IMR-90 (cell line): ENCODE measurements at regions not wholly inside any gene's neighbourhood (a gene's known extent, or its start where the extent isn't known, plus 50 kb on each side); places are given as distances from the start of the nearest gene placed in this dataset.

Experiments used
- ATAC-seq: fragments of 200-7000 bp; cut with Tn5 transposase; 2 replicates; pipeline ENCODE4 v1.9.1; 2020; ENCODE audit warnings: low read depth, mild to moderate bottlenecking, moderate library complexity
- BruUV-seq: library from RNA; stranded (reverse); fragments of 400-500 nt; replicated peaks from 2 replicates; lab custom pipeline; 2021; lab: Mats Ljungman, UMichigan
- CTCF ChIA-PET: fragments of 300-600 bp; formaldehyde crosslinking; extraction: SDS; loops from one replicate; lab custom pipeline; 2021; ENCODE audit warnings: antibody characterized with exemption; lab: Yijun Ruan, JAX
- POLR2A ChIA-PET: fragments of 300-600 bp; sonication (Branson Sonifier 250); formaldehyde crosslinking; loops from one replicate; lab custom pipeline; 2022; ENCODE audit warnings: antibody characterized with exemption; ENCODE audit not compliant: unreplicated experiment; lab: Charles Lee
- DNase-seq: peaks from one replicate; pipeline ENCODE4 v3.0.0; 2013
- H2AFZ ChIP-seq: replicated peaks from 2 replicates; pipeline ENCODE3; 2013; ENCODE audit warnings: low read length, mild to moderate bottlenecking; ENCODE audit not compliant: poor library complexity
- H2AK5ac ChIP-seq: 2 replicates; pipeline ENCODE4 v1.6.1; 2013; ENCODE audit warnings: low read depth, low read length, inconsistent platforms
- H2AK9ac ChIP-seq: replicated peaks from 2 replicates; pipeline ENCODE3; 2013; ENCODE audit warnings: mild to moderate bottlenecking, low read depth, low read length, moderate library complexity; ENCODE audit not compliant: poor library complexity
- H2BK120ac ChIP-seq: 2 replicates; pipeline ENCODE4 v1.6.1; 2013; ENCODE audit warnings: low read depth, low read length, inconsistent platforms
- H2BK15ac ChIP-seq: 3 replicates; pipeline ENCODE4 v1.6.1; 2013; ENCODE audit warnings: low read depth, low read length, inconsistent platforms
- H2BK20ac ChIP-seq: 2 replicates; pipeline ENCODE4 v1.6.1; 2013; ENCODE audit warnings: low read depth, mild to moderate bottlenecking, inconsistent platforms, low read length, moderate library complexity
- H2BK5ac ChIP-seq: 2 replicates; pipeline ENCODE4 v1.6.1; 2013; ENCODE audit warnings: mild to moderate bottlenecking, low read depth, low read length, inconsistent platforms; ENCODE audit not compliant: poor library complexity, severe bottlenecking
- H3K14ac ChIP-seq: replicated peaks from 2 replicates; pipeline ENCODE4 v1.6.1; 2013; ENCODE audit warnings: low read depth, low read length, inconsistent platforms
- H3K18ac ChIP-seq: 2 replicates; pipeline ENCODE4 v1.6.1; 2013; ENCODE audit warnings: low read depth, low read length, control low read depth
- H3K23ac ChIP-seq: 2 replicates; pipeline ENCODE4 v1.6.1; 2013; ENCODE audit warnings: low read depth, low read length, inconsistent platforms
- H3K27ac ChIP-seq: 2 replicates; pipeline ENCODE4 v1.5.1; 2013; ENCODE audit warnings: mild to moderate bottlenecking, control low read depth, low read length; ENCODE audit not compliant: insufficient read depth
- H3K27me3 ChIP-seq: 2 replicates; pipeline ENCODE4 v1.6.1; 2013; ENCODE audit warnings: low read length; ENCODE audit not compliant: control insufficient read depth, insufficient read depth
- H3K36me3 ChIP-seq: 2 replicates; pipeline ENCODE4 v1.6.1; 2013; ENCODE audit warnings: low read length, mixed read lengths; ENCODE audit not compliant: control insufficient read depth, insufficient read depth
- H3K4ac ChIP-seq: 2 replicates; pipeline ENCODE4 v1.6.1; 2013; ENCODE audit warnings: low read depth, low read length, inconsistent platforms
- H3K4me1 ChIP-seq: 2 replicates; pipeline ENCODE4 v1.6.1; 2013; ENCODE audit warnings: low read length, mixed read lengths; ENCODE audit not compliant: control insufficient read depth, insufficient read depth
- H3K4me2 ChIP-seq: 2 replicates; pipeline ENCODE4 v1.6.1; 2013; ENCODE audit warnings: low read depth, mild to moderate bottlenecking, control low read depth, low read length, moderate library complexity
- H3K4me3 ChIP-seq: 2 replicates; pipeline ENCODE4 v1.5.1; 2013; ENCODE audit warnings: low read depth, mild to moderate bottlenecking, control low read depth, low read length, moderate library complexity; ENCODE audit not compliant: insufficient read depth
- H3K56ac ChIP-seq: 2 replicates; pipeline ENCODE4 v1.6.1; 2013; ENCODE audit warnings: low read length, inconsistent platforms; ENCODE audit not compliant: insufficient read depth; ENCODE audit errors: extremely low read depth
- H3K79me1 ChIP-seq, 2 experiments: 2 replicates each; pipeline ENCODE4 v1.6.1; 2013; ENCODE audit warnings: low read length in 2 of 2, inconsistent platforms in 1 of 2, low read depth in 1 of 2
- H3K9ac ChIP-seq: 2 replicates; pipeline ENCODE4 v1.6.1; 2013; ENCODE audit warnings: low read depth, low read length, control low read depth
- H3K9me1 ChIP-seq: 2 replicates; pipeline ENCODE4 v1.6.1; 2013; ENCODE audit warnings: low read length, inconsistent platforms; ENCODE audit not compliant: insufficient read depth
- H3K9me3 ChIP-seq: 2 replicates; pipeline ENCODE4 v1.6.1; 2013; ENCODE audit warnings: low read length; ENCODE audit not compliant: control insufficient read depth, insufficient read depth
- H4K20me1 ChIP-seq: 2 replicates; pipeline ENCODE4 v1.6.1; 2013; ENCODE audit warnings: low read length, inconsistent platforms; ENCODE audit not compliant: insufficient read depth
- H4K5ac ChIP-seq: 2 replicates; pipeline ENCODE4 v1.6.1; 2013; ENCODE audit warnings: mild to moderate bottlenecking, low read depth, low read length, control low read depth
- H4K8ac ChIP-seq, 2 experiments: 2 replicates each; pipeline ENCODE4 v1.6.1; 2013; ENCODE audit warnings: low read depth in 2 of 2, low read length in 2 of 2, control low read depth in 1 of 2, inconsistent platforms in 1 of 2
- H4K91ac ChIP-seq: 2 replicates; pipeline ENCODE4 v1.6.1; 2013; ENCODE audit warnings: low read depth, low read length, inconsistent platforms; ENCODE audit not compliant: insufficient read depth
- MAFK ChIP-seq: IDR thresholded peaks from 2 replicates; pipeline ENCODE4 v1.6.1; 2012; ENCODE audit warnings: low read depth, low read length, improper control_type of control experiment
- NFE2L2 ChIP-seq: fragments of 150-350 bp; IDR thresholded peaks from 2 replicates; pipeline ENCODE4 v1.6.1; 2016; ENCODE audit warnings: low read depth, mild to moderate bottlenecking, low read length
- dilution Hi-C: fragments of 300-500 bp; cut with HindIII; formaldehyde crosslinking; loops from one replicate; pipeline ENCODE4 v1.14.3; 2018; ENCODE audit warnings: low sequenced_read_pairs; ENCODE audit not compliant: unreplicated experiment
- in situ Hi-C: fragments of 300-500 bp; cut with MboI; formaldehyde crosslinking; loops from 3 replicates; pipeline ENCODE4 v1.14.3; 2019; ENCODE audit warnings: low sequenced_read_pairs, inconsistent platforms, mixed read lengths
- intact Hi-C: fragments of 100-400 bp; cut with micrococcal nuclease; formaldehyde crosslinking; loops from 2 replicates; pipeline ENCODE4 v1.10.0; 2022
- TF ChIP-seq, protein P1 (sequence below): fragments of 150-350 bp; IDR thresholded peaks from 2 replicates; pipeline ENCODE4 v1.6.1; 2016; ENCODE audit warnings: low read depth, mild to moderate bottlenecking, low read length, moderate library complexity, borderline replicate concordance
- TF ChIP-seq, protein P2 (sequence below): conservative IDR thresholded peaks from 2 replicates; pipeline ENCODE4 v1.5.1; 2012; ENCODE audit warnings: mild to moderate bottlenecking, low read depth, low read length, improper control_type of control experiment

DNA sequence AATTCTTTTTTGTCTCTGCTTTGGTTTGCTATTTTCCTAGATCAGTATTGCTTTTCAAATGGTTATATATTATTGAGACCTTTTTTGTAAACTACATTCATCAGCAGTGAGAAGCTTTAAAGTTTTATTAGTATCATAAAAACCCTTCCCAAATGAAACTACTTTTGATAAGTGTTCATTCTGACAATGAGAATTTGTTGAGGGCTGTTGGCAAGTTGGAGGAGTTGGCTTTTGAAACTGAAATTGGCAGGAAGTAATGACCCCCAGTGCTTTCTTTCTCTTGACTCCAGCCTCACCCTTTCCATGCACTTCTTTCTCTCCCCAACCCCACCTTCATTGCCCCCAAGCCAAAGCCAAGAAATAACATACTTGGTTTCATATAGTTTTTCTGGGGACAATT is 113.8 kb downstream of the ZIC5 start:
- H3K4me1 ChIP-seq, result no peaks in the 10 kb centered on the region
- H3K4me3 ChIP-seq, result no peak overlapping the region
- H2BK120ac ChIP-seq, result no peak overlapping the region
- no peak overlapping the region for H2AK9ac ChIP-seq
- H4K8ac ChIP-seq, result no peak overlapping the region
- H2AK5ac ChIP-seq, result no peak overlapping the region
- H3K9me1 ChIP-seq, result no peaks in the 10 kb centered on the region
- H3K14ac ChIP-seq, result no peak overlapping the region
- BruUV-seq, result no TSS peak
- no peaks in the 10 kb centered on the region for H4K20me1 ChIP-seq
- no peak overlapping the region for H3K4me2 ChIP-seq
- in situ Hi-C loops, result no loop called here
- DNase-seq (no peak), ATAC-seq (no peak)
- no peak overlapping the region for H2BK15ac ChIP-seq
- no peak overlapping the region for H2BK20ac ChIP-seq
- no peaks in the 10 kb centered on the region for H3K79me1 ChIP-seq
- no peak overlapping the region for H3K18ac ChIP-seq
- no peak overlapping the region for H3K4ac ChIP-seq
- CTCF ChIA-PET, result no interaction called here
- no peak overlapping the region for H3K56ac ChIP-seq
- H3K36me3 ChIP-seq, result no peaks in the 10 kb centered on the region
- dilution Hi-C loops, result no loop called here
- no peak overlapping the region for H4K5ac ChIP-seq
- intact Hi-C loops, result no loop called here
- H3K27ac ChIP-seq, result no peak overlapping the region
- H4K91ac ChIP-seq, result no peak overlapping the region
- H2AFZ ChIP-seq, result no peak overlapping the region
- no peak for TF ChIP-seq MAFK
- TF ChIP-seq, protein P1, sequence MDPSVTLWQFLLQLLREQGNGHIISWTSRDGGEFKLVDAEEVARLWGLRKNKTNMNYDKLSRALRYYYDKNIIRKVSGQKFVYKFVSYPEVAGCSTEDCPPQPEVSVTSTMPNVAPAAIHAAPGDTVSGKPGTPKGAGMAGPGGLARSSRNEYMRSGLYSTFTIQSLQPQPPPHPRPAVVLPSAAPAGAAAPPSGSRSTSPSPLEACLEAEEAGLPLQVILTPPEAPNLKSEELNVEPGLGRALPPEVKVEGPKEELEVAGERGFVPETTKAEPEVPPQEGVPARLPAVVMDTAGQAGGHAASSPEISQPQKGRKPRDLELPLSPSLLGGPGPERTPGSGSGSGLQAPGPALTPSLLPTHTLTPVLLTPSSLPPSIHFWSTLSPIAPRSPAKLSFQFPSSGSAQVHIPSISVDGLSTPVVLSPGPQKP, result no peak
- no peak for TF ChIP-seq NFE2L2
- TF ChIP-seq, protein P2, sequence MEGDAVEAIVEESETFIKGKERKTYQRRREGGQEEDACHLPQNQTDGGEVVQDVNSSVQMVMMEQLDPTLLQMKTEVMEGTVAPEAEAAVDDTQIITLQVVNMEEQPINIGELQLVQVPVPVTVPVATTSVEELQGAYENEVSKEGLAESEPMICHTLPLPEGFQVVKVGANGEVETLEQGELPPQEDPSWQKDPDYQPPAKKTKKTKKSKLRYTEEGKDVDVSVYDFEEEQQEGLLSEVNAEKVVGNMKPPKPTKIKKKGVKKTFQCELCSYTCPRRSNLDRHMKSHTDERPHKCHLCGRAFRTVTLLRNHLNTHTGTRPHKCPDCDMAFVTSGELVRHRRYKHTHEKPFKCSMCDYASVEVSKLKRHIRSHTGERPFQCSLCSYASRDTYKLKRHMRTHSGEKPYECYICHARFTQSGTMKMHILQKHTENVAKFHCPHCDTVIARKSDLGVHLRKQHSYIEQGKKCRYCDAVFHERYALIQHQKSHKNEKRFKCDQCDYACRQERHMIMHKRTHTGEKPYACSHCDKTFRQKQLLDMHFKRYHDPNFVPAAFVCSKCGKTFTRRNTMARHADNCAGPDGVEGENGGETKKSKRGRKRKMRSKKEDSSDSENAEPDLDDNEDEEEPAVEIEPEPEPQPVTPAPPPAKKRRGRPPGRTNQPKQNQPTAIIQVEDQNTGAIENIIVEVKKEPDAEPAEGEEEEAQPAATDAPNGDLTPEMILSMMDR, result no peak
- no peaks in the 10 kb centered on the region for H3K9me3 ChIP-seq
- POLR2A ChIA-PET, result no interaction called here
- H3K27me3 ChIP-seq, result peaks cover 5% of the 10 kb centered on the region
- H3K23ac ChIP-seq, result no peak overlapping the region
- no peak overlapping the region for H2BK5ac ChIP-seq
- H3K9ac ChIP-seq, result no peak overlapping the region
